ENCODE measurements at regions not wholly inside any gene's neighbourhood (a gene's known extent, or its start where the extent isn't known, plus 50 kb on each side); places are given as distances from the start of the nearest gene placed in this dataset.
"Not testable (repeated sequence)": the region's sequence is repeated elsewhere in the genome, so short reads cannot be mapped to it uniquely, and the experiment has no call there.

- DNase-seq: no peak
These were observed 575.7 kb upstream of the CDH11 start for GRCh38 chr16:65697521-65697920.

GRCh38 chr16:65697065-65697464, 575.2 kb upstream of the CDH11 start:
- DNase-seq: no peak

GRCh38 chr16:65691846-65692245, 570.0 kb upstream of the CDH11 start:
- not testable (repeated sequence) for DNase-seq

GRCh38 chr16:65689726-65690125, 567.9 kb upstream of the CDH11 start:
- no peak for DNase-seq

GRCh38 chr16:65688301-65688700, 566.4 kb upstream of the CDH11 start:
- DNase-seq: no peak

- no peak for DNase-seq
These were observed 562.4 kb upstream of the CDH11 start for GRCh38 chr16:65684230-65684629.

- DNase-seq: no peak
These were observed 559.5 kb upstream of the CDH11 start for GRCh38 chr16:65681406-65681805.

GRCh38 chr16:65679785-65680184, 557.9 kb upstream of the CDH11 start:
- no peak for DNase-seq

- no peak for DNase-seq
These were observed 553.3 kb upstream of the CDH11 start for GRCh38 chr16:65675161-65675560.

- no peak for DNase-seq
These were observed 551.1 kb upstream of the CDH11 start for GRCh38 chr16:65672960-65673359.

GRCh38 chr16:65671071-65671470, 549.2 kb upstream of the CDH11 start:
- DNase-seq: no peak

- no peak for DNase-seq
These were observed 546.3 kb upstream of the CDH11 start for GRCh38 chr16:65668064-65668595.

- DNase-seq: no peak
These were observed 545.2 kb upstream of the CDH11 start for GRCh38 chr16:65667011-65667578.

- DNase-seq: no peak
These were observed 544.5 kb upstream of the CDH11 start for GRCh38 chr16:65666132-65666941.

GRCh38 chr16:65665586-65665985, 543.7 kb upstream of the CDH11 start:
- no peak for DNase-seq

GRCh38 chr16:65663774-65664173, 541.9 kb upstream of the CDH11 start:
- DNase-seq: no peak

- no peak for DNase-seq
These were observed 540.4 kb upstream of the CDH11 start for GRCh38 chr16:65662256-65662655.

GRCh38 chr16:65661558-65661957, 539.7 kb upstream of the CDH11 start:
- no peak for DNase-seq

- no peak for DNase-seq
These were observed 538.5 kb upstream of the CDH11 start for GRCh38 chr16:65660390-65660789.

GRCh38 chr16:65659758-65660157, 537.9 kb upstream of the CDH11 start:
- no peak for DNase-seq

GRCh38 chr16:65658787-65659220, 536.9 kb upstream of the CDH11 start:
- DNase-seq: no peak

- DNase-seq: no peak
These were observed 536.5 kb upstream of the CDH11 start for GRCh38 chr16:65658349-65658748.

- no peak for DNase-seq
These were observed 535.7 kb upstream of the CDH11 start for GRCh38 chr16:65657556-65657955.

GRCh38 chr16:65657071-65657494, 535.2 kb upstream of the CDH11 start:
- no peak for DNase-seq
